HEK293T (cell line): ENCODE measurements at regions not wholly inside any gene's neighbourhood (a gene's known extent, or its start where the extent isn't known, plus 50 kb on each side); places are given as distances from the start of the nearest gene placed in this dataset.

Experiments used
- CTCF ChIA-PET: fragments of 350-600 bp; formaldehyde crosslinking; extraction: SDS; loops from one replicate; lab custom pipeline; 2021; ENCODE audit warnings: antibody characterized with exemption, inconsistent platforms; lab: Yijun Ruan, JAX
- POLR2A ChIA-PET: fragments of 350-600 bp; formaldehyde crosslinking; extraction: SDS; loops from one replicate; lab custom pipeline; 2020; ENCODE audit warnings: antibody characterized with exemption, inconsistent platforms; lab: Yijun Ruan, JAX
- DNase-seq: peaks from one replicate; pipeline ENCODE4 v3.0.0; 2012; ENCODE audit warnings: mixed read lengths; ENCODE audit errors: extremely low spot score
- ARNT ChIP-seq: fragments of 450-650 bp; IDR thresholded peaks from 2 replicates; pipeline ENCODE4 v1.6.1; 2017; ENCODE audit warnings: mild to moderate bottlenecking
- BHLHE40 ChIP-seq: fragments of 450-650 bp; IDR thresholded peaks from 2 replicates; pipeline ENCODE4 v1.6.1; 2016; ENCODE audit warnings: mild to moderate bottlenecking, moderate library complexity, borderline replicate concordance
- CTBP1 ChIP-seq: fragments of 450-650 bp; IDR thresholded peaks from 2 replicates; pipeline ENCODE4 v1.6.1; 2016; ENCODE audit warnings: borderline replicate concordance
- ELF4 ChIP-seq: fragments of 450-650 bp; IDR thresholded peaks from 2 replicates; pipeline ENCODE4 v1.6.1; 2017; ENCODE audit warnings: antibody characterized with exemption
- FOXA1 ChIP-seq: fragments of 450-650 bp; IDR thresholded peaks from 2 replicates; pipeline ENCODE4 v1.6.1; 2016; ENCODE audit warnings: mild to moderate bottlenecking
- FOXK2 ChIP-seq: fragments of 450-650 bp; IDR thresholded peaks from 2 replicates; pipeline ENCODE4 v1.6.1; 2016; ENCODE audit warnings: mild to moderate bottlenecking
- FOXM1 ChIP-seq: fragments of 450-650 bp; IDR thresholded peaks from 2 replicates; pipeline ENCODE4 v1.6.1; 2017; ENCODE audit warnings: mild to moderate bottlenecking, borderline replicate concordance
- HDGF ChIP-seq: fragments of 450-650 bp; IDR thresholded peaks from 2 replicates; pipeline ENCODE4 v1.6.1; 2017; ENCODE audit warnings: antibody characterized with exemption, borderline replicate concordance
- L3MBTL2 ChIP-seq: fragments of 450-650 bp; conservative IDR thresholded peaks from 2 replicates; pipeline ENCODE4 v1.6.1; 2016; ENCODE audit warnings: mild to moderate bottlenecking
- LEF1 ChIP-seq: fragments of 450-650 bp; IDR thresholded peaks from 2 replicates; pipeline ENCODE4 v1.6.1; 2017; ENCODE audit warnings: mild to moderate bottlenecking, borderline replicate concordance
- NFRKB ChIP-seq: fragments of 450-650 bp; IDR thresholded peaks from 2 replicates; pipeline ENCODE4 v1.6.1; 2016; ENCODE audit warnings: mild to moderate bottlenecking, moderate library complexity
- PKNOX1 ChIP-seq: fragments of 450-650 bp; IDR thresholded peaks from 2 replicates; pipeline ENCODE4 v1.6.1; 2016
- SP1 ChIP-seq: fragments of 450-650 bp; IDR thresholded peaks from 2 replicates; pipeline ENCODE4 v1.6.1; 2017
- SUZ12 ChIP-seq: fragments of 450-650 bp; IDR thresholded peaks from 2 replicates; pipeline ENCODE4 v1.6.1; 2016; ENCODE audit warnings: mild to moderate bottlenecking
- TARDBP ChIP-seq: fragments of 450-650 bp; IDR thresholded peaks from 2 replicates; pipeline ENCODE4 v1.6.1; 2016
- ZNF384 ChIP-seq: fragments of 450-650 bp; IDR thresholded peaks from 2 replicates; pipeline ENCODE4 v1.6.1; 2016

- CTCF ChIA-PET = no interaction called here
- POLR2A ChIA-PET = no interaction called here
- TF ChIP-seq NFRKB (no peak), PKNOX1 (no peak), SP1 (no peak), LEF1 (no peak), CTBP1 (no peak), FOXM1 (no peak), ZNF384 (no peak), HDGF (no peak), BHLHE40 (no peak), ARNT (no peak), FOXA1 (no peak), SUZ12 (no peak), ELF4 (no peak), FOXK2 (no peak), TARDBP (no peak), L3MBTL2 (no peak)
- no peak for DNase-seq
Measured at GRCh38 chr7:8991159-8991558, 557.8 kb downstream of the NXPH1 start.

DNA sequence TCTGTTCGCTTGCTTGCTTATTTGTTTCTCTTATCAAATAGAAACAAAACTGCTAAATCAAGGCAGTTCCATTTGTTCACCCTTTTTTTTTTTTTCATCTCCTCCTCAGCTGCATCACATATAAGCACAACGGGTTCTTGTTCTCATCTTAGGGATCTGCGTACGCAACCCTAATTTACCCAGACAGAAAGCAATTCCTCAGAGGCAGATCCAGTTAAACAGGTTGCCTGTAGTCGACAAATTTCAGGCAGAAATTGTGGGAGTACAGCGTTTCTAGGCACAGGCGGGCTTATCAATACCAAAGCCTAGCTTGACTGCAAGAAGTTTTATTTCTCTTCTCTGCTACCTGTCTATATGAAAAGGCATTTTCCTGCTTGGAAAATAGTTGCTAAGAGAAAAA, 565.4 kb downstream of the NXPH1 start:
- ChIA-PET CTCF (no interaction called here), POLR2A (no interaction called here)
- TF ChIP-seq FOXA1 (no peak), NFRKB (no peak), ELF4 (no peak), ZNF384 (no peak), LEF1 (no peak), ARNT (no peak), CTBP1 (no peak), FOXM1 (no peak), SUZ12 (no peak), L3MBTL2 (no peak), FOXK2 (no peak), PKNOX1 (no peak), BHLHE40 (no peak), SP1 (no peak), HDGF (no peak)
- no peak for DNase-seq

- ChIA-PET CTCF (no interaction called here), POLR2A (no interaction called here)
- TF ChIP-seq SUZ12 = no peak
- no peak for DNase-seq
Measured at GRCh38 chr7:9013940-9014339, 580.5 kb downstream of the NXPH1 start.

GRCh38 chr7:9017286-9017685, 583.9 kb downstream of the NXPH1 start:
- ChIA-PET CTCF (no interaction called here), POLR2A (no interaction called here)
- no peak for DNase-seq
- no peak for TF ChIP-seq BHLHE40
- TF ChIP-seq FOXK2 = no peak
- TF ChIP-seq L3MBTL2 = no peak
- TF ChIP-seq CTBP1 = no peak
- TF ChIP-seq SP1 = no peak
- no peak for TF ChIP-seq HDGF

GRCh38 chr7:9022456-9022855, 589.0 kb downstream of the NXPH1 start:
- DNase-seq = no peak
- CTCF ChIA-PET = no interaction called here
- POLR2A ChIA-PET = no interaction called here
- TF ChIP-seq LEF1 = no peak
- no peak for TF ChIP-seq NFRKB
- TF ChIP-seq ZNF384 = 0 out of 2 replicates have a peak, but pooled peaks have one; percentile 11
- no peak for TF ChIP-seq FOXA1
- TF ChIP-seq ARNT = no peak

GRCh38 chr7:9023675-9024294, 590.4 kb downstream of the NXPH1 start:
- ChIA-PET CTCF (no interaction called here), POLR2A (no interaction called here)
- TF ChIP-seq NFRKB (no peak), BHLHE40 (no peak), LEF1 (no peak), FOXA1 (no peak), FOXK2 (no peak), ELF4 (no peak), HDGF (no peak), TARDBP (no peak), SP1 (no peak), ARNT (no peak), PKNOX1 (no peak), ZNF384 (no peak), SUZ12 (no peak), L3MBTL2 (no peak), FOXM1 (no peak), CTBP1 (no peak)
- DNase-seq = no peak

DNA sequence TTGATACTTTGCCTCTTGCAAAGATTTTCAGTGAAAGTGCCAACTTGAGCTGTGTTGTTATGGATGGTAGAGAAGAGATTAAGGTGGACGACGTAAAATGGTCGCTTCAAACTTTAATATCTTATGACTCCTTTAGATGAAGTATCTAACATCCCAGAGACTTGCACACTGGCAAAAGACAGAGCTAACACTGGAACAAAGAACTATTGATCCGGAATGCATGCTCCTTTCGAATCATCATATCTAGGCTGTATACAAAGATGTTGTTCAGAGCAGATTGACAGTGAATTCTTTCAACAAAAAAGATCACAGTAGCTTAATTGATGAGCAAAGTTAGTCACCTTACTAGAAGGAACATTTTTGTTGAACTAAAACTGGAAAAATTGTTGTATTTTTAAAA, 592.7 kb downstream of the NXPH1 start:
- ChIA-PET CTCF (interaction anchor here (0.6 kb wide), 1 partner anchor 254 kb away, joined by 4 read pairs; no protein-coding TSS in a partner anchor), POLR2A (no interaction called here)
- DNase-seq = no peak
- TF ChIP-seq SUZ12 = no peak
- TF ChIP-seq FOXA1 = no peak
- no peak for TF ChIP-seq TARDBP
- no peak for TF ChIP-seq BHLHE40
- no peak for TF ChIP-seq FOXK2
- TF ChIP-seq L3MBTL2 = no peak
- no peak for TF ChIP-seq NFRKB
- TF ChIP-seq HDGF = no peak
- no peak for TF ChIP-seq ZNF384
- TF ChIP-seq LEF1 = no peak
- no peak for TF ChIP-seq FOXM1
- TF ChIP-seq ARNT = no peak
